Astrocyte (in vitro differentiated cells and primary cell): ENCODE measurements at regions not wholly inside any gene's neighbourhood (a gene's known extent, or its start where the extent isn't known, plus 50 kb on each side); places are given as distances from the start of the nearest gene placed in this dataset.

Experiments used
- DNase-seq: peaks from one replicate; pipeline ENCODE4 v3.0.0-alpha.2; 2010; ENCODE audit warnings: low read depth
- FAIRE-seq: peaks from 2 replicates; lab custom pipeline; 2011; peaks lifted over from hg19 to GRCh38; lab: Jason Lieb, UNC
- H2AFZ ChIP-seq: 2 replicates; pipeline ENCODE4 v1.6.0; 2012; ENCODE audit warnings: low read depth, low read length, inconsistent platforms
- H3K27ac ChIP-seq: 2 replicates; pipeline ENCODE4 v1.5.1; 2011; ENCODE audit warnings: low read depth, low read length, inconsistent platforms
- H3K27me3 ChIP-seq: 2 replicates; pipeline ENCODE4 v1.6.0; 2011; ENCODE audit warnings: low read length, inconsistent platforms; ENCODE audit not compliant: insufficient read depth
- H3K36me3 ChIP-seq: 2 replicates; pipeline ENCODE4 v1.5.1; 2011; ENCODE audit warnings: low read length, inconsistent platforms; ENCODE audit not compliant: insufficient read depth
- H3K4me1 ChIP-seq: 2 replicates; pipeline ENCODE4 v1.5.1; 2011; ENCODE audit warnings: low read length, inconsistent platforms; ENCODE audit not compliant: insufficient read depth
- H3K4me2 ChIP-seq: 2 replicates; pipeline ENCODE4 v1.6.0; 2012; ENCODE audit warnings: low read length, inconsistent platforms
- H3K4me3 ChIP-seq: 2 replicates; pipeline ENCODE4 v1.5.1; 2011; ENCODE audit warnings: low read depth, mild to moderate bottlenecking, low read length, inconsistent platforms; ENCODE audit not compliant: insufficient read depth
- H3K79me2 ChIP-seq: 2 replicates; pipeline ENCODE4 v1.6.0; 2012; ENCODE audit warnings: mild to moderate bottlenecking, low read length, inconsistent platforms; ENCODE audit not compliant: insufficient read depth
- H3K9ac ChIP-seq: 2 replicates; pipeline ENCODE4 v1.6.0; 2012; ENCODE audit warnings: mild to moderate bottlenecking, low read length, inconsistent platforms
- H3K9me3 ChIP-seq: 2 replicates; pipeline ENCODE4 v1.5.1; 2012; ENCODE audit warnings: low read depth, mild to moderate bottlenecking, low read length, inconsistent platforms; ENCODE audit not compliant: insufficient read depth
- H4K20me1 ChIP-seq: 2 replicates; pipeline ENCODE4 v1.6.0; 2012; ENCODE audit warnings: low read length, inconsistent platforms; ENCODE audit not compliant: insufficient read depth
- H3K27ac Mint-ChIP-seq: one replicate; pipeline ENCODE4 v1.8.0; 2021; ENCODE audit warnings: mild to moderate bottlenecking, mixed read lengths; ENCODE audit not compliant: unreplicated experiment
- H3K27me3 Mint-ChIP-seq: one replicate; pipeline ENCODE4 v1.8.0; 2021; ENCODE audit warnings: low read depth, mixed read lengths; ENCODE audit not compliant: unreplicated experiment
- H3K36me3 Mint-ChIP-seq: one replicate; pipeline ENCODE4 v1.8.0; 2021; ENCODE audit warnings: low read depth, mixed read lengths; ENCODE audit not compliant: unreplicated experiment
- H3K4me1 Mint-ChIP-seq: one replicate; pipeline ENCODE4 v1.8.0; 2021; ENCODE audit warnings: low read depth, mixed read lengths; ENCODE audit not compliant: unreplicated experiment
- H3K4me3 Mint-ChIP-seq: one replicate; pipeline ENCODE4 v1.8.0; 2021; ENCODE audit warnings: mild to moderate bottlenecking, moderate library complexity, mixed read lengths; ENCODE audit not compliant: unreplicated experiment
- H3K9me3 Mint-ChIP-seq: one replicate; pipeline ENCODE4 v1.8.0; 2021; ENCODE audit warnings: mild to moderate bottlenecking, mixed read lengths; ENCODE audit not compliant: unreplicated experiment
- EZH2 ChIP-seq: IDR thresholded peaks from 2 replicates; pipeline ENCODE4 v1.6.1; 2012; ENCODE audit warnings: mild to moderate bottlenecking, low read length, inconsistent platforms; ENCODE audit not compliant: insufficient read depth
- TF ChIP-seq, protein P1 (sequence below): IDR thresholded peaks from 2 replicates; pipeline ENCODE4 v1.5.1; 2011; ENCODE audit warnings: low read depth, mild to moderate bottlenecking, inconsistent platforms, low read length, moderate library complexity; ENCODE audit not compliant: insufficient read depth

DNA sequence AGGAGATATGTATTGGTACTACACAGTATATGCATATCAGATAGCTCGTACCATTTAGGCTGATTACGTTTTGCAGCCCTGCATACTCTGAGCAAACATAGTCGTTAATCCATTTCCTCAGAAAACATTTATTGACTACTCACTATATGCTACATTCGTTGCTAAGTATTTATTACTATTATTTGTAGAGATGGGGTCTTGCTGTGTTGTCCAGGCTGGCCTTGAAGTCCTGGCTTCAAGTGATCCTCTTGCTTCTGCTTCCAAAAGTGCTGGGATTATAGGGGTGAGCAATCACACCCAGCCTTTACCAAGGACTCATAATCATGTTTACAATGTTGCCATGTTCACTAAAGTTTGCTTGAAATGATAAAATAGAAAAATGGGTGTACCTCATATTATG, 174.7 kb downstream of the ARL4A start:
- Mint-ChIP-seq H3K4me3 (no peak overlapping the region), H3K9me3 (peaks cover 1% of the 10 kb centered on the region), H3K36me3 (no peaks in the 10 kb centered on the region), H3K4me1 (no peaks in the 10 kb centered on the region), H3K27ac (no peak overlapping the region), H3K27me3 (peaks cover 2% of the 10 kb centered on the region)
- H3K9me3 ChIP-seq, result no peaks in the 10 kb centered on the region
- H3K4me1 ChIP-seq, result no peaks in the 10 kb centered on the region
- no peak overlapping the region for H3K27ac ChIP-seq
- no peak overlapping the region for H3K4me3 ChIP-seq
- no peak overlapping the region for H2AFZ ChIP-seq
- TF ChIP-seq, protein P1, sequence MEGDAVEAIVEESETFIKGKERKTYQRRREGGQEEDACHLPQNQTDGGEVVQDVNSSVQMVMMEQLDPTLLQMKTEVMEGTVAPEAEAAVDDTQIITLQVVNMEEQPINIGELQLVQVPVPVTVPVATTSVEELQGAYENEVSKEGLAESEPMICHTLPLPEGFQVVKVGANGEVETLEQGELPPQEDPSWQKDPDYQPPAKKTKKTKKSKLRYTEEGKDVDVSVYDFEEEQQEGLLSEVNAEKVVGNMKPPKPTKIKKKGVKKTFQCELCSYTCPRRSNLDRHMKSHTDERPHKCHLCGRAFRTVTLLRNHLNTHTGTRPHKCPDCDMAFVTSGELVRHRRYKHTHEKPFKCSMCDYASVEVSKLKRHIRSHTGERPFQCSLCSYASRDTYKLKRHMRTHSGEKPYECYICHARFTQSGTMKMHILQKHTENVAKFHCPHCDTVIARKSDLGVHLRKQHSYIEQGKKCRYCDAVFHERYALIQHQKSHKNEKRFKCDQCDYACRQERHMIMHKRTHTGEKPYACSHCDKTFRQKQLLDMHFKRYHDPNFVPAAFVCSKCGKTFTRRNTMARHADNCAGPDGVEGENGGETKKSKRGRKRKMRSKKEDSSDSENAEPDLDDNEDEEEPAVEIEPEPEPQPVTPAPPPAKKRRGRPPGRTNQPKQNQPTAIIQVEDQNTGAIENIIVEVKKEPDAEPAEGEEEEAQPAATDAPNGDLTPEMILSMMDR, result no peak
- no peak for TF ChIP-seq EZH2
- DNase-seq, result no peak
- no peak overlapping the region for H3K4me2 ChIP-seq
- H3K79me2 ChIP-seq, result no peaks in the 10 kb centered on the region
- H4K20me1 ChIP-seq, result no peaks in the 10 kb centered on the region
- no peaks in the 10 kb centered on the region for H3K36me3 ChIP-seq
- FAIRE-seq, result no peak
- H3K27me3 ChIP-seq, result no peaks in the 10 kb centered on the region
- no peak overlapping the region for H3K9ac ChIP-seq

DNA sequence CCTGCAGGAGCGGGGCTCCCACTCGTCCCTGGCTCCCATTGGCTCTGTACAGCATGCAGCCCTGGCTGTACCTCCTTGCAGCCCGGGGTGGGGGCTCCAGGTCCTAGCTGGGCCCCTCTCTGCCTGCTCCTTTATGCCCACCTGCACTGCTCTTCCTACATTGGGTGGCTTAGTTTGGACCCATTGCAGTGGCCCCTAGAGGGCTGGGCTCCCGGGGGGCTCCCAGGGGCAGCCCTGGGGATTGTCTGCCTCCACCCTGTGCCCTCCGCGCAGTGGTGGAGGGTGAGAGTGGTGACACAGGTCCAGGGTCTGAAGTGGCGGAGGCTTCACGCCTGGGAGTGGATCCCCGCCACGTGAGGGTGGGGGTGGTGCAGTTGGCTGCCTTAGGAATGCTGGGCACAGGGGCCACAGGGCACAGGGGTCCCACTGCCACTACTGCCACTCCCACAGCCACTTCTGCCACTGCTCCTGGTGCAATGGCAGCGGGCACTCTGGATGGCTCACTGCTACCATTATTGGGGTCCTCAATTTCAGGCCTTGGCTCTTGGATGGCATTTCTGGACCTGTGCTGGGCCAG, 177.1 kb downstream of the ARL4A start:
- DNase-seq (no peak), FAIRE-seq (no peak)
- Histone ChIP-seq H3K4me2 (no peak overlapping the region), H3K36me3 (no peaks in the 10 kb centered on the region), H2AFZ (no peak overlapping the region), H3K4me3 (no peak overlapping the region), H3K27me3 (no peaks in the 10 kb centered on the region), H3K9ac (no peak overlapping the region), H3K79me2 (no peaks in the 10 kb centered on the region), H3K27ac (no peak overlapping the region), H4K20me1 (no peaks in the 10 kb centered on the region), H3K4me1 (no peaks in the 10 kb centered on the region), H3K9me3 (no peaks in the 10 kb centered on the region)
- H3K27ac Mint-ChIP-seq, result no peak overlapping the region
- no peaks in the 10 kb centered on the region for H3K4me1 Mint-ChIP-seq
- TF ChIP-seq, protein P1, result no peak
- no peak for TF ChIP-seq EZH2
- peaks cover 2% of the 10 kb centered on the region for H3K27me3 Mint-ChIP-seq
- no peak overlapping the region for H3K4me3 Mint-ChIP-seq
- H3K36me3 Mint-ChIP-seq, result no peaks in the 10 kb centered on the region
- peaks cover 1% of the 10 kb centered on the region for H3K9me3 Mint-ChIP-seq

DNA sequence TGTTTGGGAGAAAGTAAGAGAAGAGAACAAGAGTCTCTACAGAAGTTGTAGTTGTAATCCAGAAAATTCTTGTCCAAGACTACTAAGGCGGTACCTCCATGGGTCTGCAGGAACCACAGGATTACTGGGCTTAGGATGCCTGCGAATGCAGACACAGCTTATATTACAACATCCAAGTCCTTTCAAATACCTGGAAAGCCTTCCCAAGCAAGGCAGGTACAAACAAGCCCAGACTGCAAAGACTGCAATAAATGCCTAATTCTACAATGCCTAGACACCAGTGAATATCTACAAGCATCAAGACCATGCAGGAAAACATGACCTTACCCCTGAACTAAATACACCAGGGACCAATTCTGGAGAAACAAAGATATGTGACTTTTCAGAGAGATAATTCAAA, 178.2 kb downstream of the ARL4A start:
- H3K27ac Mint-ChIP-seq, result no peak overlapping the region
- no peaks in the 10 kb centered on the region for H3K4me1 ChIP-seq
- no peak for DNase-seq
- H3K36me3 ChIP-seq, result no peaks in the 10 kb centered on the region
- H3K9me3 Mint-ChIP-seq, result peaks cover 1% of the 10 kb centered on the region
- no peak overlapping the region for H3K9ac ChIP-seq
- H3K27me3 Mint-ChIP-seq, result peaks cover 2% of the 10 kb centered on the region
- no peak overlapping the region for H3K4me3 ChIP-seq
- no peaks in the 10 kb centered on the region for H3K4me1 Mint-ChIP-seq
- no peak overlapping the region for H3K27ac ChIP-seq
- FAIRE-seq, result no peak
- no peaks in the 10 kb centered on the region for H3K27me3 ChIP-seq
- H3K36me3 Mint-ChIP-seq, result no peaks in the 10 kb centered on the region
- H3K9me3 ChIP-seq, result no peaks in the 10 kb centered on the region
- no peaks in the 10 kb centered on the region for H3K79me2 ChIP-seq
- H3K4me3 Mint-ChIP-seq, result no peak overlapping the region
- H3K4me2 ChIP-seq, result no peak overlapping the region
- no peaks in the 10 kb centered on the region for H4K20me1 ChIP-seq
- TF ChIP-seq EZH2, result no peak
- TF ChIP-seq, protein P1, result no peak
- H2AFZ ChIP-seq, result no peak overlapping the region
